Neural progenitor cell (in vitro differentiated cells): ENCODE measurements at regions not wholly inside any gene's neighbourhood (a gene's known extent, or its start where the extent isn't known, plus 50 kb on each side); places are given as distances from the start of the nearest gene placed in this dataset.
A peak's percentile ranks its signal among the peaks of the same experiment; 100 is the strongest.
"Not testable (repeated sequence)": the region's sequence is repeated elsewhere in the genome, so short reads cannot be mapped to it uniquely, and the experiment has no call there.

Experiments
- DNase-seq: peaks from one replicate; pipeline ENCODE4 v3.0.0-alpha.2; 2016; ENCODE audit warnings: low spot score
- H2AFZ ChIP-seq: fragments of 200-600 bp; sonication (generic); replicated peaks from 2 replicates; pipeline ENCODE4 v1.6.1; 2016; ENCODE audit warnings: antibody characterized with exemption
- H3F3A ChIP-seq: fragments of 200-600 bp; sonication (generic); 2 replicates; pipeline ENCODE4 v1.6.1; 2016; ENCODE audit warnings: antibody characterized with exemption, low read depth
- H3K27ac ChIP-seq: fragments of 200-600 bp; sonication (generic); 2 replicates; pipeline ENCODE4 v1.5.1; 2016; ENCODE audit warnings: mild to moderate bottlenecking
- H3K27me3 ChIP-seq: fragments of 200-600 bp; sonication (generic); 2 replicates; pipeline ENCODE4 v1.6.1; 2016; ENCODE audit warnings: mild to moderate bottlenecking, moderate library complexity
- H3K36me3 ChIP-seq: fragments of 200-600 bp; sonication (generic); 2 replicates; pipeline ENCODE4 v1.5.1; 2016
- H3K4me1 ChIP-seq: fragments of 200-600 bp; sonication (generic); 2 replicates; pipeline ENCODE4 v1.6.1; 2016; ENCODE audit warnings: mixed run types
- H3K4me2 ChIP-seq: fragments of 200-600 bp; sonication (generic); 2 replicates; pipeline ENCODE4 v1.6.1; 2016
- H3K4me3 ChIP-seq: fragments of 200-600 bp; sonication (generic); 2 replicates; pipeline ENCODE4 v1.5.1; 2016
- H3K79me2 ChIP-seq: fragments of 200-600 bp; sonication (generic); 2 replicates; pipeline ENCODE4 v1.6.1; 2016; ENCODE audit warnings: low read depth
- H3K9ac ChIP-seq: fragments of 200-600 bp; sonication (generic); 2 replicates; pipeline ENCODE4 v1.6.1; 2016
- H3K9me3 ChIP-seq: fragments of 200-600 bp; sonication (generic); 2 replicates; pipeline ENCODE4 v1.5.1; 2016; ENCODE audit warnings: low read depth
- H4K20me1 ChIP-seq: fragments of 200-600 bp; sonication (generic); 2 replicates; pipeline ENCODE4 v1.6.1; 2016; ENCODE audit warnings: low read depth
- H3K27ac Mint-ChIP-seq: 3 replicates; pipeline ENCODE4 v1.8.0; 2021; ENCODE audit warnings: mixed read lengths
- H3K27me3 Mint-ChIP-seq: 2 replicates; pipeline ENCODE4 v1.8.0; 2022; ENCODE audit warnings: low read depth, mild to moderate bottlenecking, inconsistent platforms, moderate library complexity, mixed read lengths; ENCODE audit not compliant: insufficient read depth
- H3K36me3 Mint-ChIP-seq: 3 replicates; pipeline ENCODE4 v1.8.0; 2021; ENCODE audit warnings: mixed read lengths
- H3K4me1 Mint-ChIP-seq: 3 replicates; pipeline ENCODE4 v1.8.0; 2021; ENCODE audit warnings: mixed read lengths
- H3K4me3 Mint-ChIP-seq: 3 replicates; pipeline ENCODE4 v1.8.0; 2021; ENCODE audit warnings: mild to moderate bottlenecking, moderate library complexity, mixed read lengths
- H3K9me3 Mint-ChIP-seq: 3 replicates; pipeline ENCODE4 v1.8.0; 2020; ENCODE audit warnings: mixed read lengths
- EZH2 ChIP-seq: fragments of 200-600 bp; sonication (generic); IDR thresholded peaks from 2 replicates; pipeline ENCODE4 v1.6.1; 2017; ENCODE audit warnings: antibody characterized with exemption, mild to moderate bottlenecking, moderate library complexity
- EZH2phosphoT487 ChIP-seq: fragments of 200-600 bp; sonication (generic); IDR thresholded peaks from 2 replicates; pipeline ENCODE4 v1.6.1; 2017; ENCODE audit warnings: antibody characterized with exemption
- TF ChIP-seq, protein P1 (sequence below): fragments of 200-600 bp; sonication (generic); IDR thresholded peaks from 2 replicates; pipeline ENCODE4 v1.5.1; 2017; ENCODE audit warnings: antibody characterized with exemption, mild to moderate bottlenecking

DNA sequence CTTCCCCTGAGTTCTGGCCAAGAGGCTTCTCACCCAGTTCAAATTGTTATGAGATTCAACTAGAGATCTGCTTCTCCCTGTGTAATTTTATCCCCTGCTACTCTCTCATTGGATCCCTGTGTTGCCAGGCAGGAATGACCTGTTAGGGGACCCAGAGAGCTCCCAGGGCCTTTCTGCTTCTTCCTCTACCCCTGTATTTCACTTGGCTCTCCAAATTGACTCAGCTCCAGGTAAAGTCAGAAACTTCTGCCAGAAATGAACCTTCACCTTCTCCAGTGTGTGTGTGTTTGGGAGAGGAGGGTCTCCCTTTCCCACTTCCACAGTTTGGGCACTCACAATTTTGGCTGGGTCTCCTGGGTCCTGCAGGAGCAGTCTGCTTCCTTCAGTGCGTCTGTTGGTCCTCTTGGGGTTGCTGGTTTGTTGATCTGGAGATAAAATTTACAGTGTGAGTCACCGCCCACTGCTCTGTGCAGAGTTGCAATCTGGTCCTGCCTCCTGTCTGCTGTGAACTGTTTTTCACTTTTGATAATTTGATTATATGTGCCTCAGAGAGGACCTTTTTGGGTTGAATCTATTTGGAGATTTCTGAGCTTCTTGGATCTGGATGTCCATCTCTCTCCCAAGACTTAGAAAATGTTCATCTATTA, 112.4 kb upstream of the EDA2R start:
- no peak for DNase-seq
- Mint-ChIP-seq H3K9me3 (peaks cover 2% of the 10 kb centered on the region), H3K27ac (no peak overlapping the region)

DNA sequence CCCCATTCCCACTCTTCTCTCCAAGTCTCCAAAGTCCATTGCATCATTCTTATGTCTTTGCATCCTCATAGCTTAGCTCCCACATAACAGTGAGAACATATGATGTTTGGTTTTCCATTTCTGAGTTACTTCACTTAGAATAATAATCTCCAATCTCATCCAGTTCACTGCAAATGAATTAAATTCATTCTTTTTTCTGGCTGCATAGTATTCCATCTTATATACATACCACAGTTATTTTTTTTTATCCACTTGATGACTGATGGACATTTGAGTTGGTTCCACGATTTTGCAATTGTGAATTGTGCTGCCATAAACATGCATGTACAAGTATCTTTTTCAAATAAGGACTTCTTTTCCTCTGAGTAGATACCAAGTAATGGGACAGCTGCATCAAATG, 105.6 kb upstream of the EDA2R start:
- H3K4me1 ChIP-seq, H3K27ac Mint-ChIP-seq, H3K27ac ChIP-seq, H3K4me2 ChIP-seq, H3K9me3 Mint-ChIP-seq, H3K4me3 Mint-ChIP-seq, H3K36me3 ChIP-seq, H3K4me3 ChIP-seq, H3F3A ChIP-seq, H3K9ac ChIP-seq, DNase-seq, H2AFZ ChIP-seq, H3K36me3 Mint-ChIP-seq, H4K20me1 ChIP-seq, H3K79me2 ChIP-seq, H3K4me1 Mint-ChIP-seq, H3K27me3 Mint-ChIP-seq, H3K27me3 ChIP-seq: not testable (repeated sequence)
- peaks cover 11% of the 10 kb centered on the region for H3K9me3 ChIP-seq

More for the DNA sequence above, 112.4 kb upstream of the EDA2R start:
- Histone ChIP-seq H3K4me1 (no peaks in the 10 kb centered on the region), H4K20me1 (no peaks in the 10 kb centered on the region), H2AFZ (no peak overlapping the region), H3K9ac (no peak overlapping the region), H3F3A (no peaks in the 10 kb centered on the region), H3K27ac (no peak overlapping the region), H3K4me2 (no peak overlapping the region), H3K79me2 (no peaks in the 10 kb centered on the region), H3K9me3 (no peaks in the 10 kb centered on the region), H3K4me3 (no peak overlapping the region), H3K36me3 (no peaks in the 10 kb centered on the region), H3K27me3 (no peaks in the 10 kb centered on the region)
- TF ChIP-seq EZH2 (no peak), EZH2phosphoT487 (no peak)
- TF ChIP-seq, protein P1, sequence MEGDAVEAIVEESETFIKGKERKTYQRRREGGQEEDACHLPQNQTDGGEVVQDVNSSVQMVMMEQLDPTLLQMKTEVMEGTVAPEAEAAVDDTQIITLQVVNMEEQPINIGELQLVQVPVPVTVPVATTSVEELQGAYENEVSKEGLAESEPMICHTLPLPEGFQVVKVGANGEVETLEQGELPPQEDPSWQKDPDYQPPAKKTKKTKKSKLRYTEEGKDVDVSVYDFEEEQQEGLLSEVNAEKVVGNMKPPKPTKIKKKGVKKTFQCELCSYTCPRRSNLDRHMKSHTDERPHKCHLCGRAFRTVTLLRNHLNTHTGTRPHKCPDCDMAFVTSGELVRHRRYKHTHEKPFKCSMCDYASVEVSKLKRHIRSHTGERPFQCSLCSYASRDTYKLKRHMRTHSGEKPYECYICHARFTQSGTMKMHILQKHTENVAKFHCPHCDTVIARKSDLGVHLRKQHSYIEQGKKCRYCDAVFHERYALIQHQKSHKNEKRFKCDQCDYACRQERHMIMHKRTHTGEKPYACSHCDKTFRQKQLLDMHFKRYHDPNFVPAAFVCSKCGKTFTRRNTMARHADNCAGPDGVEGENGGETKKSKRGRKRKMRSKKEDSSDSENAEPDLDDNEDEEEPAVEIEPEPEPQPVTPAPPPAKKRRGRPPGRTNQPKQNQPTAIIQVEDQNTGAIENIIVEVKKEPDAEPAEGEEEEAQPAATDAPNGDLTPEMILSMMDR: no peak
- Mint-ChIP-seq H3K4me3 (no peak overlapping the region), H3K36me3 (no peaks in the 10 kb centered on the region), H3K4me1 (no peaks in the 10 kb centered on the region), H3K27me3 (peaks cover 3% of the 10 kb centered on the region)

DNA sequence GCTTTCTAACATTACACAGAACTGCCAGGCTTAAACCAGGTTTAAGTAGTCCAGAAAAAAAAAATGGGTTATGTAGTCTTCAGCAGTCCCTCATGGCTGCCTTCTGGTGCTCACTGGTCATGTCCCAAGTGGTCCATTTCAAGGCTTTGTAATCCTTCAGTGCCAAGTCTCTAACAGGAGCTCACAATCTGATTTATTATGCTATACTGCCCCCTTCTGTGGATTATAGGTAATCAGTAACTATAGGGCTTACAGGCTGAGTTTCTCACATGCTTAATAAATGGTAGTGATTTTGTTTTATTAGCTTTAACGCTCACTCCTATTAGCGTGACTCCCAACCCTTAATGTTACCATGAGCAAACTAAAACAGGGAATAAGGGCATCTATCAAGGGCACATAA, 92.5 kb upstream of the EDA2R start:
- Histone ChIP-seq H3K27me3 (no peaks in the 10 kb centered on the region), H4K20me1 (no peaks in the 10 kb centered on the region), H2AFZ (no peak overlapping the region), H3K9me3 (no peaks in the 10 kb centered on the region), H3K4me1 (no peaks in the 10 kb centered on the region), H3K79me2 (no peaks in the 10 kb centered on the region), H3K27ac (no peak overlapping the region), H3K36me3 (no peaks in the 10 kb centered on the region), H3K4me3 (no peak overlapping the region), H3K9ac (no peak overlapping the region), H3F3A (no peaks in the 10 kb centered on the region), H3K4me2 (no peak overlapping the region)
- no peaks in the 10 kb centered on the region for H3K36me3 Mint-ChIP-seq
- no peak overlapping the region for H3K27ac Mint-ChIP-seq
- H3K4me3 Mint-ChIP-seq: no peak overlapping the region
- peak; percentile 63 for DNase-seq
- no peaks in the 10 kb centered on the region for H3K9me3 Mint-ChIP-seq
- no peaks in the 10 kb centered on the region for H3K27me3 Mint-ChIP-seq
- no peaks in the 10 kb centered on the region for H3K4me1 Mint-ChIP-seq
- TF ChIP-seq EZH2: no peak
- TF ChIP-seq, protein P1: peak; percentile 57

GRCh38 chrX:66728818-66729271, 90.0 kb upstream of the EDA2R start:
- H3K27me3 ChIP-seq: no peaks in the 10 kb centered on the region
- H3F3A ChIP-seq: no peaks in the 10 kb centered on the region
- Mint-ChIP-seq H3K27ac (peak overlapping the region; percentile 93), H3K9me3 (no peaks in the 10 kb centered on the region), H3K4me1 (no peaks in the 10 kb centered on the region), H3K27me3 (no peaks in the 10 kb centered on the region), H3K4me3 (peak overlapping the region; percentile 93), H3K36me3 (no peaks in the 10 kb centered on the region)
- no peak overlapping the region for H3K9ac ChIP-seq
- TF ChIP-seq, protein P1: peak; percentile 69
- no peak for TF ChIP-seq EZH2
- H3K9me3 ChIP-seq: no peaks in the 10 kb centered on the region
- H3K36me3 ChIP-seq: no peaks in the 10 kb centered on the region
- H3K27ac ChIP-seq: no peak overlapping the region
- no peaks in the 10 kb centered on the region for H4K20me1 ChIP-seq
- peak overlapping the region; percentile 73 for H2AFZ ChIP-seq
- H3K4me1 ChIP-seq: no peaks in the 10 kb centered on the region
- H3K79me2 ChIP-seq: no peaks in the 10 kb centered on the region
- peak; percentile 75 for DNase-seq
- H3K4me3 ChIP-seq: peak overlapping the region; percentile 57
- H3K4me2 ChIP-seq: peak overlapping the region; percentile 43
